Fibroblast of the aortic adventitia (primary cell): ENCODE measurements at regions not wholly inside any gene's neighbourhood (a gene's known extent, or its start where the extent isn't known, plus 50 kb on each side); places are given as distances from the start of the nearest gene placed in this dataset.

Experiments used
- DNase-seq: peaks from one replicate; pipeline ENCODE4 v3.0.0-alpha.2; 2010; ENCODE audit warnings: low read depth
- H3K4me3 ChIP-seq: 2 replicates; pipeline ENCODE4 v1.5.1; 2011; ENCODE audit warnings: low read depth, mild to moderate bottlenecking, control low read depth, low read length, moderate library complexity
- CTCF ChIP-seq: IDR thresholded peaks from 2 replicates; pipeline ENCODE4 v1.5.1; 2011; ENCODE audit warnings: mild to moderate bottlenecking, low read length, control low read depth, inconsistent platforms; ENCODE audit not compliant: insufficient read depth

GRCh38 chr5:97436405-97436804, 253.4 kb upstream of the RIOK2 start:
- TF ChIP-seq CTCF: no peak
- H3K4me3 ChIP-seq: no peak overlapping the region
- DNase-seq: no peak

- no peak for TF ChIP-seq CTCF
- no peak overlapping the region for H3K4me3 ChIP-seq
- DNase-seq: no peak
These were observed 260.7 kb upstream of the RIOK2 start for GRCh38 chr5:97443740-97444139.

GRCh38 chr5:97449172-97449571, 266.1 kb upstream of the RIOK2 start:
- TF ChIP-seq CTCF: no peak
- no peak overlapping the region for H3K4me3 ChIP-seq
- DNase-seq: no peak

GRCh38 chr5:97452646-97453045, 269.6 kb upstream of the RIOK2 start:
- no peak for TF ChIP-seq CTCF
- DNase-seq: no peak
- H3K4me3 ChIP-seq: no peak overlapping the region

GRCh38 chr5:97453263-97453662, 270.2 kb upstream of the RIOK2 start:
- TF ChIP-seq CTCF: no peak
- H3K4me3 ChIP-seq: no peak overlapping the region
- no peak for DNase-seq

- H3K4me3 ChIP-seq: no peak overlapping the region
- TF ChIP-seq CTCF: no peak
- DNase-seq: no peak
These were observed 271.0 kb upstream of the RIOK2 start for GRCh38 chr5:97454015-97454414.

GRCh38 chr5:97455996-97456395, 272.9 kb upstream of the RIOK2 start:
- no peak overlapping the region for H3K4me3 ChIP-seq
- no peak for DNase-seq
- TF ChIP-seq CTCF: no peak
